IMR-90 (cell line): ENCODE measurements at regions not wholly inside any gene's neighbourhood (a gene's known extent, or its start where the extent isn't known, plus 50 kb on each side); places are given as distances from the start of the nearest gene placed in this dataset.

Experiments used
- ATAC-seq: fragments of 200-7000 bp; cut with Tn5 transposase; 2 replicates; pipeline ENCODE4 v1.9.1; 2020; ENCODE audit warnings: low read depth, mild to moderate bottlenecking, moderate library complexity
- BruUV-seq: library from RNA; stranded (reverse); fragments of 400-500 nt; replicated peaks from 2 replicates; lab custom pipeline; 2021; lab: Mats Ljungman, UMichigan
- CTCF ChIA-PET: fragments of 300-600 bp; formaldehyde crosslinking; extraction: SDS; loops from one replicate; lab custom pipeline; 2021; ENCODE audit warnings: antibody characterized with exemption; lab: Yijun Ruan, JAX
- POLR2A ChIA-PET: fragments of 300-600 bp; sonication (Branson Sonifier 250); formaldehyde crosslinking; loops from one replicate; lab custom pipeline; 2022; ENCODE audit warnings: antibody characterized with exemption; ENCODE audit not compliant: unreplicated experiment; lab: Charles Lee
- DNase-seq: peaks from one replicate; pipeline ENCODE4 v3.0.0; 2013
- H2AFZ ChIP-seq: replicated peaks from 2 replicates; pipeline ENCODE3; 2013; ENCODE audit warnings: low read length, mild to moderate bottlenecking; ENCODE audit not compliant: poor library complexity
- H2AK5ac ChIP-seq: 2 replicates; pipeline ENCODE4 v1.6.1; 2013; ENCODE audit warnings: low read depth, low read length, inconsistent platforms
- H2AK9ac ChIP-seq: replicated peaks from 2 replicates; pipeline ENCODE3; 2013; ENCODE audit warnings: mild to moderate bottlenecking, low read depth, low read length, moderate library complexity; ENCODE audit not compliant: poor library complexity
- H2BK120ac ChIP-seq: 2 replicates; pipeline ENCODE4 v1.6.1; 2013; ENCODE audit warnings: low read depth, low read length, inconsistent platforms
- H2BK15ac ChIP-seq: 3 replicates; pipeline ENCODE4 v1.6.1; 2013; ENCODE audit warnings: low read depth, low read length, inconsistent platforms
- H2BK20ac ChIP-seq: 2 replicates; pipeline ENCODE4 v1.6.1; 2013; ENCODE audit warnings: low read depth, mild to moderate bottlenecking, inconsistent platforms, low read length, moderate library complexity
- H2BK5ac ChIP-seq: 2 replicates; pipeline ENCODE4 v1.6.1; 2013; ENCODE audit warnings: mild to moderate bottlenecking, low read depth, low read length, inconsistent platforms; ENCODE audit not compliant: poor library complexity, severe bottlenecking
- H3K14ac ChIP-seq: replicated peaks from 2 replicates; pipeline ENCODE4 v1.6.1; 2013; ENCODE audit warnings: low read depth, low read length, inconsistent platforms
- H3K18ac ChIP-seq: 2 replicates; pipeline ENCODE4 v1.6.1; 2013; ENCODE audit warnings: low read depth, low read length, control low read depth
- H3K23ac ChIP-seq: 2 replicates; pipeline ENCODE4 v1.6.1; 2013; ENCODE audit warnings: low read depth, low read length, inconsistent platforms
- H3K27ac ChIP-seq: 2 replicates; pipeline ENCODE4 v1.5.1; 2013; ENCODE audit warnings: mild to moderate bottlenecking, control low read depth, low read length; ENCODE audit not compliant: insufficient read depth
- H3K27me3 ChIP-seq: 2 replicates; pipeline ENCODE4 v1.6.1; 2013; ENCODE audit warnings: low read length; ENCODE audit not compliant: control insufficient read depth, insufficient read depth
- H3K36me3 ChIP-seq: 2 replicates; pipeline ENCODE4 v1.6.1; 2013; ENCODE audit warnings: low read length, mixed read lengths; ENCODE audit not compliant: control insufficient read depth, insufficient read depth
- H3K4ac ChIP-seq: 2 replicates; pipeline ENCODE4 v1.6.1; 2013; ENCODE audit warnings: low read depth, low read length, inconsistent platforms
- H3K4me1 ChIP-seq: 2 replicates; pipeline ENCODE4 v1.6.1; 2013; ENCODE audit warnings: low read length, mixed read lengths; ENCODE audit not compliant: control insufficient read depth, insufficient read depth
- H3K4me2 ChIP-seq: 2 replicates; pipeline ENCODE4 v1.6.1; 2013; ENCODE audit warnings: low read depth, mild to moderate bottlenecking, control low read depth, low read length, moderate library complexity
- H3K4me3 ChIP-seq: 2 replicates; pipeline ENCODE4 v1.5.1; 2013; ENCODE audit warnings: low read depth, mild to moderate bottlenecking, control low read depth, low read length, moderate library complexity; ENCODE audit not compliant: insufficient read depth
- H3K56ac ChIP-seq: 2 replicates; pipeline ENCODE4 v1.6.1; 2013; ENCODE audit warnings: low read length, inconsistent platforms; ENCODE audit not compliant: insufficient read depth; ENCODE audit errors: extremely low read depth
- H3K79me1 ChIP-seq, 2 experiments: 2 replicates each; pipeline ENCODE4 v1.6.1; 2013; ENCODE audit warnings: low read length in 2 of 2, inconsistent platforms in 1 of 2, low read depth in 1 of 2
- H3K9ac ChIP-seq: 2 replicates; pipeline ENCODE4 v1.6.1; 2013; ENCODE audit warnings: low read depth, low read length, control low read depth
- H3K9me1 ChIP-seq: 2 replicates; pipeline ENCODE4 v1.6.1; 2013; ENCODE audit warnings: low read length, inconsistent platforms; ENCODE audit not compliant: insufficient read depth
- H3K9me3 ChIP-seq: 2 replicates; pipeline ENCODE4 v1.6.1; 2013; ENCODE audit warnings: low read length; ENCODE audit not compliant: control insufficient read depth, insufficient read depth
- H4K20me1 ChIP-seq: 2 replicates; pipeline ENCODE4 v1.6.1; 2013; ENCODE audit warnings: low read length, inconsistent platforms; ENCODE audit not compliant: insufficient read depth
- H4K5ac ChIP-seq: 2 replicates; pipeline ENCODE4 v1.6.1; 2013; ENCODE audit warnings: mild to moderate bottlenecking, low read depth, low read length, control low read depth
- H4K8ac ChIP-seq, 2 experiments: 2 replicates each; pipeline ENCODE4 v1.6.1; 2013; ENCODE audit warnings: low read depth in 2 of 2, low read length in 2 of 2, control low read depth in 1 of 2, inconsistent platforms in 1 of 2
- H4K91ac ChIP-seq: 2 replicates; pipeline ENCODE4 v1.6.1; 2013; ENCODE audit warnings: low read depth, low read length, inconsistent platforms; ENCODE audit not compliant: insufficient read depth
- CEBPB ChIP-seq: IDR thresholded peaks from 2 replicates; pipeline ENCODE4 v1.6.1; 2012; ENCODE audit warnings: low read depth, low read length, improper control_type of control experiment
- CHD1 ChIP-seq: IDR thresholded peaks from 2 replicates; pipeline ENCODE4 v1.6.1; 2012; ENCODE audit warnings: low read depth, low read length, improper control_type of control experiment
- CTCF ChIP-seq: conservative IDR thresholded peaks from 2 replicates; pipeline ENCODE4 v1.5.1; 2012; ENCODE audit warnings: mild to moderate bottlenecking, low read depth, low read length, improper control_type of control experiment
- ELK1 ChIP-seq: fragments of 150-350 bp; IDR thresholded peaks from 2 replicates; pipeline ENCODE4 v1.6.1; 2016; ENCODE audit warnings: low read depth, mild to moderate bottlenecking, low read length, moderate library complexity, borderline replicate concordance
- FOS ChIP-seq: fragments of 150-350 bp; IDR thresholded peaks from 2 replicates; pipeline ENCODE4 v1.6.1; 2016; ENCODE audit warnings: low read depth, low read length
- MAFK ChIP-seq: IDR thresholded peaks from 2 replicates; pipeline ENCODE4 v1.6.1; 2012; ENCODE audit warnings: low read depth, low read length, improper control_type of control experiment
- MAZ ChIP-seq: IDR thresholded peaks from 2 replicates; pipeline ENCODE4 v1.6.1; 2012; ENCODE audit warnings: low read depth, mild to moderate bottlenecking, low read length, improper control_type of control experiment, moderate library complexity, borderline replicate concordance
- MXI1 ChIP-seq: IDR thresholded peaks from 2 replicates; pipeline ENCODE4 v1.6.1; 2012; ENCODE audit warnings: low read depth, mild to moderate bottlenecking, low read length, moderate library complexity, borderline replicate concordance
- NFE2L2 ChIP-seq: fragments of 150-350 bp; IDR thresholded peaks from 2 replicates; pipeline ENCODE4 v1.6.1; 2016; ENCODE audit warnings: low read depth, mild to moderate bottlenecking, low read length
- POLR2A ChIP-seq: IDR thresholded peaks from 2 replicates; pipeline ENCODE4 v1.6.1; 2012; ENCODE audit warnings: mild to moderate bottlenecking, low read depth, low read length
- RAD21 ChIP-seq: IDR thresholded peaks from 2 replicates; pipeline ENCODE4 v1.6.1; 2012; ENCODE audit warnings: low read length, improper control_type of control experiment
- RCOR1 ChIP-seq: IDR thresholded peaks from 2 replicates; pipeline ENCODE4 v1.6.1; 2012; ENCODE audit warnings: mild to moderate bottlenecking, low read length, improper control_type of control experiment; ENCODE audit not compliant: insufficient replicate concordance
- WGBS, 2 experiments: methylation state at CpG; one replicate each; pipeline versions ENCODE4 v1.1.5 to v1.1.7; 2013; ENCODE audit warnings: missing lambda C conversion rate in 2 of 2; ENCODE audit not compliant: insufficient read length in 1 of 2; ENCODE audit errors: extremely low coverage in 2 of 2; 5-methylcytosine and 5-hydroxymethylcytosine counted together
- dilution Hi-C: fragments of 300-500 bp; cut with HindIII; formaldehyde crosslinking; loops from one replicate; pipeline ENCODE4 v1.14.3; 2018; ENCODE audit warnings: low sequenced_read_pairs; ENCODE audit not compliant: unreplicated experiment
- in situ Hi-C: fragments of 300-500 bp; cut with MboI; formaldehyde crosslinking; loops from 3 replicates; pipeline ENCODE4 v1.14.3; 2019; ENCODE audit warnings: low sequenced_read_pairs, inconsistent platforms, mixed read lengths
- intact Hi-C: fragments of 100-400 bp; cut with micrococcal nuclease; formaldehyde crosslinking; loops from 2 replicates; pipeline ENCODE4 v1.10.0; 2022

- no peaks in the 10 kb centered on the region for H4K20me1 ChIP-seq
- in situ Hi-C loops (no loop called here), intact Hi-C loops (no loop called here), dilution Hi-C loops (no loop called here)
- no peak for TF ChIP-seq CEBPB
- TF ChIP-seq CHD1, result no peak
- no peak for TF ChIP-seq NFE2L2
- TF ChIP-seq RAD21, result no peak
- no peak for TF ChIP-seq MAZ
- TF ChIP-seq FOS, result no peak
- TF ChIP-seq POLR2A, result no peak
- TF ChIP-seq ELK1, result no peak
- no peak for TF ChIP-seq MAFK
- TF ChIP-seq MXI1, result no peak
- TF ChIP-seq CTCF, result no peak
- no peak for TF ChIP-seq RCOR1
- H3K9ac ChIP-seq, result no peak overlapping the region
- no peak overlapping the region for H2BK15ac ChIP-seq
- no peak overlapping the region for H2BK5ac ChIP-seq
- H3K9me1 ChIP-seq, result no peaks in the 10 kb centered on the region
- ChIA-PET POLR2A (interaction anchor here (0.7 kb wide), 1 partner anchor 678 kb away, joined by 6 read pairs; no protein-coding TSS in a partner anchor), CTCF (no interaction called here)
- no peak overlapping the region for H2AK9ac ChIP-seq
- H3K9me3 ChIP-seq, result no peaks in the 10 kb centered on the region; the same call in 1 of the 2 replicates
- no peak overlapping the region for H3K4me3 ChIP-seq
- H3K27me3 ChIP-seq, result no peaks in the 10 kb centered on the region
- no peak overlapping the region for H2BK120ac ChIP-seq
- H3K27ac ChIP-seq, result no peak overlapping the region
- H3K23ac ChIP-seq, result no peak overlapping the region
- H3K4ac ChIP-seq, result no peak overlapping the region
- no peak overlapping the region for H3K4me2 ChIP-seq
- H2BK20ac ChIP-seq, result no peak overlapping the region
- no peak overlapping the region for H2AK5ac ChIP-seq
- no TSS peak for BruUV-seq
- H2AFZ ChIP-seq, result no peak overlapping the region
- no peak for ATAC-seq
- no peaks in the 10 kb centered on the region for H3K36me3 ChIP-seq
- H3K18ac ChIP-seq, result no peak overlapping the region
- H3K56ac ChIP-seq, result no peak overlapping the region
- no peak overlapping the region for H4K8ac ChIP-seq
- no peaks in the 10 kb centered on the region for H3K4me1 ChIP-seq
- WGBS, 2 experiments, result no CpG with 5 or more reads among the region's 4 CpGs
- H4K5ac ChIP-seq, result no peak overlapping the region
- H4K91ac ChIP-seq, result no peak overlapping the region
- H3K79me1 ChIP-seq, result no peaks in the 10 kb centered on the region
- H3K14ac ChIP-seq, result no peak overlapping the region
- no peak for DNase-seq
These were observed 387.4 kb upstream of the CPEB2 start for GRCh38 chr4:14614840-14615239.
